ENCODE measurements at regions not wholly inside any gene's neighbourhood (a gene's known extent, or its start where the extent isn't known, plus 50 kb on each side); places are given as distances from the start of the nearest gene placed in this dataset.
"Not testable (repeated sequence)": the region's sequence is repeated elsewhere in the genome, so short reads cannot be mapped to it uniquely, and the experiment has no call there.

DNA sequence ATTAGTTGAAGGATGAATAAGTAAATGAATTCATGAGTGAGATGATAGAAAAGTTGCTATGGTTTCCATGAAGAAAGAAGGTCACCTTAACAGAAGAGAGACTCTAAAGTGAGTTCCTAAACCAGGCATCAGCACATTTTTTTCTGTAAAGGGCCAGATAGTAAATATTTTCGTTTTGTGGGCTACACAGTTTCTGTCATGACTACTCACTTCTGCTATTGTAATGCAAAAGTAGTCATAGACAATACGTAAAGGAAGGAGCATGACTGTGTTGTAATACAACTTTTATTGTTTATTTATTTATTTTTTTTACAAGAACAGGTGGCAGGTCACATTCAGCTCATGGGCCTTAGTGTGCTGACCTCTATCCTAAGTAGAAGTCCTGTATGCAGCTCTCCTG, 426.1 kb upstream of the DYNLRB2 start:
- FAIRE-seq: no peak

DNA sequence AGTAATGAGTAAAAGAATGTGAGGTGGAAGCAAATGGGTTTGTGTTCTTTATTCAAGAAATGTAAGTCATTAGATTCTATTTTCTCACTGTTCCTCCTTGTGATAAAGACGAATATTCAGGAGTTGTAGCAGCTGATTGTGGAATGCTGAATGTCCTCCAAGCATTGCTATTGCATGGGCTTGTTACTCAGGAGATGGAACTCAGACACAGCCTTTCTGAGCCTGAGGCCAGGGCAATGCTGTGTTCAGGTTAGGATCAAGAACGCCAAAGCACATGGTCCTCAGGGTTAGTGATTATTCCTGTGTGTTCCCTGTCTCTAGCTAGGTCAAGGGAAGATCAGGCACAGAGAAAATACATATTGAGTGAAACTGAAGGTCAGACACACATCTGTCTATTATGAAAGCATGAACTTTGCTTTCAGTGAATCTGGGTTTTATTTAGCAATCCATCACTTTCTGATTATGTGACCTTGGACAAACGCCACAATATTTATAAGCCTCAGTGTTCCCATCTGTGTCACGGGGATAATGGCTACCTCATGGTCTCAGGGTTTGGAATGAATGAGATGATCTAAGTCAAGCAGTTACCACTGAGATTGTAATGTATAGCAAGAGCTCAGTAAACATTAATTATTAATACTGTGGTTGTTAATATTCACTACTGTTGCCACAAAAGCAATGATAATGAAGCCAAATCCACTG, 426.8 kb upstream of the DYNLRB2 start:
- no peak for FAIRE-seq

DNA sequence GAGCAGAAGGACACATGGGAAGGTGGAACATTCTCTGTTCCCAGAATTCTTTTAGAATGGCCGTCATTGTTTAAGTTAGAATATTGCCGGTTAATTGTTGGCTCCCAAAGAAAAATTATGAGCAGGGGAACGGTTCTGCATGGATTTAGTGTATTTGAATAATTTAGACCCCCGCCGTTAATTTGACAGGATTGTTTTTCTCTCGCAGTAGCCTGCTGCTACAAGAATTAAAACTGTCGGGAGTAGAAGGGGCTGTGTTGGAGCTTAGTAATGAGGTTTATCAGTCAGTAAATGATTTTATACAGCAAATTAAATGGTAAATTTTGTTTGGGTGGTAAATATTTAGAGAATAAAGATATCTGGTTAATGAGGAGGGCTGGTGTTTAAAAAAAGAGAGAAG, 431.2 kb upstream of the DYNLRB2 start:
- no peak for FAIRE-seq

DNA sequence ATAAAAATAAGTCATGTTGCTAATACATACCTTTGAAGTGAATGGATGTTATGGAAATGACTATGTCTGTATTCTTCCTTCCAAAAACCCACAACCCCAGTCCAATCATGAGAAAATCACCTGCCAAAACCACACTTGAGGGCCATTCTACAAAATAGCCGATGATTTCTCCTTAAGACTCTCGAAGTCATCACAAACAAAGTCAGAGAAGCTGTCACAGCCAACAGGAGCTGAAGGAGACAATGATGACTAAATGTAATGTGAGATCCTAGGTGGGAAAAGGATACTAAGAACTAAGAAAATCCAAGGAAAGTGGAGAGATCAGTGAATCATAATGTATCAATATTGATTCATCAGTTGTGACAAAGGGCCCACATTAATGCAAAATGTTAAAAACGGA, 432.9 kb upstream of the DYNLRB2 start:
- FAIRE-seq: no peak

DNA sequence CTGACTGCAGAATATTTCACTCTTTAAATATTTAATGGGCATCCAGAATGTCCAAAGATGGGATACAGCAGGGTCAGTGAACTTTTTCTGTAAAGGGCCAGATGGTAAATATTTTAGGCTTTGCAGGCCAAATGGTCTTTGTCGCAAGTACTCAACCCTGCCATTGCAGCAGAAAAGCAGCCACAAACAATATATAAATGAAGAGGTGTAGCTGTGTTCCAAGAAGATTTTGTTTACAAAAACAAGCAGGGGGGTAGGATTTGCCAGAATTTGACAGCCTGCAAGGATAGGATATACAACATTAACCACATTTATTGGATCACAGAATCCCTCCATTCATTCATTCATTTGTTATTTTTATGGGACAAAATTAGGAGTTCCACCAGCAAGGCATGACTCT, 435.0 kb upstream of the DYNLRB2 start:
- no peak for FAIRE-seq

DNA sequence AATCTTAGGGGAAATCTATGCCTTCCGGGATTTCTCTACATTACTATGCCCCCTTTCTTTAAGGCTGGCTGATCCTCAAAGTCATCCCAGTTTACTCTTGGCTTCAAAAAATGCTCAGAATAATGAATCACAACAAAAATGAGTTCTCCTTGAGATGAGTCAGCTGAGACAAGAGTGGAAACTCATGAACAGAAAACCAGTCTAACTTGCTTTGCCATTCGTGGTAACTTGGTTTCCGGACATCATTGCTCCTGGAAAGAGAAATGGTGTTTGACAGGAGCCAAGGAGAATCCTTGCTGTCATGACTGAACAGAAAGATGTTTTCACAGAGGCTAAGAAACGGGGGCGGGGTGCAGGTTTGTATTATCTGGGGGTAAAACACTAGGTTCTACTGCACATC, 435.6 kb upstream of the DYNLRB2 start:
- FAIRE-seq: no peak

DNA sequence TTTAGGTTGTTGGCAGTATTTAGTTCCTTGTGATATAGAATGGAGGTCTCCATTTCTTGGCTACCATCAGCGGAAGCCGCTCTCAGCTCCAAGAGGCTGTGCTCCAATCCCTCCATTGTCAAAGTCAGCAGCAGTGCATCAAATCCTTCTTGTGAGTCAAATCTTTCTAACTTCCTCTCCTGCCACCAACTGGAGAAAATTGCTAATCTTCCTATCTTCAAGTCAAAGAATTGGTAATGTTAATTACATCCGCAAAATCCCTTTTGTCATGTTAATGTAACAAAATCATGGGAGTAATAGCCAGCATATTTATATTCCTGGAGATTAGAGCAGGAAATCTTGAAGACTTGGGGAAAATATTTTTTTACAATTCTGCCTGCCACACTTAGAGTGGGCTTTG, 436.4 kb upstream of the DYNLRB2 start:
- no peak for FAIRE-seq

DNA sequence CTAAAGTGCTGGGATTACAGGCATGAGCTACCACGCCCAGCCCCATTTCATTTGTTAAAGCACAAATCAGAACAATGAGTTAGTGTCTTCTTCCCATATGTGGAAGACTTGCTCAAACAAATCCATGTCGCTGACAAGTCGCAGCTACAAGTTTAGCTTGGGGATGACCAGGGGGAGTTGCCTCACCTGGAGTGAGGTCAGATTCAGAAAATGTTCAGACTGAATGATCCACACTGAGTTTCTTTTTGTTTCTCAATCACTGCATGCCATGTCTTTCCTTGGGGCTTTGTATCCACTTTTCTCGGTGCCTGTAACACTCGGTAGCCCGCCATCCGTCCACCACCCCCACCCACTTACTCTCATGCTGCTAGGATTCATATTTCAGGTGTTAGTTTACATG, 437.3 kb upstream of the DYNLRB2 start:
- FAIRE-seq: no peak

DNA sequence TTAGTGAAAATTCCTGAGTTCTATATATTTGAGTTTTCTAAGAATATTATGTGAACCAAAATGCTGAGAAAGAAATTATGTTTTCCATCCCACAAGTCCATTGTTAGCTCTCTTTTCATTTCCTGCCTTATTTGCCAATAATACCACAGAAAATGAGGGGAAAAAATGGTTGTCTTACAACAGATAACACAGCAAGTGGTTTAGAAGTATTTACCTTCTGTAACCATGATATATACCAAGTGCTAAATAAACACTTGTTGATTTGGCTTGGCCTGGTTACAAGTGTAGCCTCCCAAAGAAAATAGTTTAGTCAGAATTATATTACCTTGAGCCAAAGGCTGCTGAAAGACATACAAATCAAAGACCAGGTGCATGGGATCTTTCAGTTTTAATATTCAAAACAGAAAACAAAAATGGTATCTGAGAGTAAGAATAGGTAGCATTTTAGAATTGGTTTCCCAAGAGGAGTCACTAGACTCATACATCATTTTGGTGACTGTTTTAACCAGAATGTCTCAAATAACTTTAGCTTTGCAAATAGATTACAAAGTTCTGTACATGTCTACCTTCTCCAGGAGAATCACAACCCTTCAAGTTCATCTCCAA, 439.8 kb upstream of the DYNLRB2 start:
- no peak for FAIRE-seq

DNA sequence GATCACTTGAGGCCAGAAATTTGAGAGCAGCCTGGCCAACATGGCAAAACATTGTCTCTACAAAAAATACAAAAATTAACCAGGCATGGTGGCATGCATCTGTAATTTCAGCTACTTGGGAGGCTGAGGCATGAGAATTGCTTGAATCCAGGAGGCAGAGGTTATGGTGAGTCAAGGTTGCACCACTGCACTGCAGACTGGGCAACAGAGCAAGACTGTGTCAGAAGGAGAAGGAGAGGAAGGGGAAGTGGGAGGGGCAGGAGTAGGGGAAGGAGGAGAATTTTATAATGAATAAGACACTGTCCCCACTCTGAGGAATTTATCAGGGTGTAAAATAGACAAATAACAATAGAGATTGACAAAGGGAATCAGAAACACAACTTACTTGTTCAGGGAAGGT, 440.6 kb upstream of the DYNLRB2 start:
- FAIRE-seq: no peak

DNA sequence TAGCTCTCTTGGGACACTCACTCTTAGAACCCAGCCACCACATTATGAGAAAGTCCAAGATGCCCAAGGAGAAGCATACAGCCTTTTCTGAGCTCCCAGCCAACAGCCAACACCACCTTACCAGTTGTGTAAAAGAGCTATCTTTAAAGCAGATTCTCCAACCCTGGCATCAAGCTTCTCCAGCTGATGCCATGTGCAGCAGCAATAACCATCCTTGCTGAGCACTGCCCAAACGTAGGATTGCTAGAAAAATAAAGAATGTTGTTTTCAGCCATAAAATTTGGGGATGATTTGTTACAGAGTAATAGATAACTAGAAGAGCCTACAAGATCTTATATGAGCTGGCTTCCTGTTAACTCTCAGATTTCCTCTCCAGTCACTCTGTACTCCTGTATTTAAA, 443.7 kb upstream of the DYNLRB2 start:
- no peak for FAIRE-seq

DNA sequence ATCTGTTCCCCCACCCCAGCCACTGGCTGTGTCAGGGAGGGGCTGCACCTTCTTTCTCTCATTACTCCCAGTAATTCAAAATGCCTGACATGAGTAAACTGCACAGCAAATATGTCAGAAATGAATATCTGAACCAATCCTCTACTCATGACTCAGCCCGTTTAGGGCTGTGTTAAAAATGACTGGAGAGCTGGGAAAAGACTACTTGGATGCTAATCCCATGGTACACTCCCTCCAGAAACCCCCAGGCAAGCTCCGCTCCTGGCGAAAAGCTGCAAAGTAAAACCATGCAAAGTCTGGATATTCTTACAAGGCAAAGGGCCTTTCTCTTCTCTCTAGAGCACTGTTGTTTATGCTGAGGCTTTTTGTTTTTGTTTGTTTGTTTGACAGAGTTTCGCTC, 448.1 kb upstream of the DYNLRB2 start:
- no peak for FAIRE-seq

DNA sequence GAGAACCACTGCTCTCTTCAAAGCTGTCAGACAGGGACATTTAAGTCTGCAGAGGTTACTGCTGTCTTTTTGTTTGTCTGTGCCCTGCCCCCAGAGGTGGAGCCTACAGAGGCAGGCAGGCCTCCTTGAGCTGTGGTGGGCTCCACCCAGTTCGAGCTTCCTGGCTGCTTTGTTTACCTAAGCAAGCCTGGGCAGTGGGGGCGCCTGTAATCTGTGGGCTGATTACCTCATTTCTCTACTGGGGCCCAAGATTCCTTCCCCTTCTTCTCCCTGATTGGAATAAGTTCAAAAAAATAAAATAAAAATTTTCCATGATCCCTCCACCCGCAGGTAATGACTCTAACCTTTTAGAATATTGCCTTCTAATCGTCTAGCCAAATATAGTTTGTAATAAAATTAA, 449.3 kb upstream of the DYNLRB2 start:
- not testable (repeated sequence) for FAIRE-seq

DNA sequence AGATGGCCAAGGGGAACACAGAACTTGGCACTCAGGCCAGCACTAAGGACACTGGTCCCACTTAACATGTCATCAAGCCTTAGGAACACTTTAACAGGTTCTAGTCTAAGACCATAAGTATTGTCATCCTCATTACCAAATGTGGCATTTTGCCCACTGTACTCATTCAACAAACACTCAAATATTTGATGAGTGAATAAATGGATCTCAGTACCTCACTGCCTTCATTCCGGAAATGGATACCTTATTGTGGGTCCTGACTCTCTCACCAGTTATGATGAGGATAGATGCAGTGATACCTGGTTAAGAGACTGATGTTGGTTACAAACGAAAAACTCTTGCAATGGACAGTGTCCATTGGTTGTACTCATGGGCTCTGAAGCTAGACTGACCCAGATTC, 455.2 kb upstream of the DYNLRB2 start:
- FAIRE-seq: no peak

DNA sequence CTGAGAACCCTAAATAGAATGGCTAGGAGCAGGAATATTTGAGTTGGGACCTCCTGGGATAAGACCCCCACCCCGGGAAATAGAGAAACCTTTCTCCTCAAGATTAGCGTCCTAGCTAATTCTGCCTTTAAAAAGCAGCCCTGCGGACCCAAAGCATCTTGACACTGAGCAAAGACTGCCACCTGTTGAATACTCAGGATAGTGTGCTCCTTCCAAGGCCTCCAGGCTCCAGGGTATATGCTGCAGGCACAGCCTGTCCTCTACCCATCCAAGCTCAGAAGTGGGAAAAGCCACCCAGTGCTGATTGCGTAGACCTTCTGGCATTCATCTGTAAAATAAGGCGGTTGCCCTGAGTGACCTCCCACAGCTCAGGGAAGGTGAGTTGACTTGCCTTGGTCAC, 456.2 kb upstream of the DYNLRB2 start:
- FAIRE-seq: no peak

DNA sequence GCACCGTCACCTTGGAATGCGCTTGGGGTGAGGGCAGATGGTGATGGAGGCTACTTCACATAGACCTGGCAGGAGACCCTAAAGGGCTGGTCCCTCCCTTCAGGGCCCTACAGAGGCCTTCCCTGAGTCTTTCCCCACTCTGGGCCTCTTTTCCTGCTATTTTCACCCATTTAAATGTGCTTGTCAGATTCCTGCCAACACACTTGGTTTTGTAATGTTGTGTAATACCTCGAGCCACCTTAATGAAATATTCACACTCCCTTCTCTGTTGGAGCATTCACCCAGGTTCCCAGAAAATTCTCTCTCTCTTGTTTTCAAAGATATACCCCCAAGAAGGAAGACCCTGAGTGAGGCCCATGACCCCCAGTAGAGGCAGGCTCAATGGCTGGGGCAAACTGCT, 456.6 kb upstream of the DYNLRB2 start:
- no peak for FAIRE-seq

DNA sequence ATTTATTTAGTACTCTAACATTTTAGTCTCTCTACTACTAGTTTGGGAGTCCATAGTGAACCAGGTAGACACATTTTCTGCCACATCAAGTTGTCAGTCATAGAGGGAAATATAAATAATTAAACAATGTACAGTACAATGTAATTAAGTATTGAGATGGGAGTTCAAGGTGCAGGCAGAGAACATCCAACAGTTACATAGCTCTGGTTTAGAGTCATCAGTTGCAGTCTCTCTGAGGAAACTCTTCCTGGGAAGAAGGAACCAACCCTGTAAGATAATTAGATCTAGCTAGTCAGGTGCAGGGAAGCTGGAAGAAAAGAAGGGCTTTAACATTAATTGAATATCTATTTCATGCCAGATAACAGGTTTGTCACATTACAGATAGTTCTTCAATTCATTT, 457.9 kb upstream of the DYNLRB2 start:
- no peak for FAIRE-seq

DNA sequence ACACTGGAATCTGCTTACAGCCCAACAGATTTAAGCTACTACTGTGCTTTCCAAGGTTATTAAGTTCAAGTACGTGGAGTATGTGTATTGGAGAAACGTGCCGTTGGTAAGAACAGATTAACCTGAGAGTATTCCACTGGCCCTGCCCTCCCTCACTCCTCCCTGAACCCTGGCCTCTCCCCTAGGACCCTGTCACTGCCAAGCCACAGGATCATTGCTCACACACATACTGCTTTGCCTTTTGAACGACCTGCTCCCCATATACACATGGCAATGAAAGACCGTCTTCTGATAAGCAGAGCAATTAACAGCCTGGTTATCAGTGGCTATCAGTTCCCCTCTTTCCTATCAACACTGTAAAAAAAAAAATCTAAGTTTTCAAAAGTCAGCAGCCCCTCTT, 458.9 kb upstream of the DYNLRB2 start:
- FAIRE-seq: no peak

DNA sequence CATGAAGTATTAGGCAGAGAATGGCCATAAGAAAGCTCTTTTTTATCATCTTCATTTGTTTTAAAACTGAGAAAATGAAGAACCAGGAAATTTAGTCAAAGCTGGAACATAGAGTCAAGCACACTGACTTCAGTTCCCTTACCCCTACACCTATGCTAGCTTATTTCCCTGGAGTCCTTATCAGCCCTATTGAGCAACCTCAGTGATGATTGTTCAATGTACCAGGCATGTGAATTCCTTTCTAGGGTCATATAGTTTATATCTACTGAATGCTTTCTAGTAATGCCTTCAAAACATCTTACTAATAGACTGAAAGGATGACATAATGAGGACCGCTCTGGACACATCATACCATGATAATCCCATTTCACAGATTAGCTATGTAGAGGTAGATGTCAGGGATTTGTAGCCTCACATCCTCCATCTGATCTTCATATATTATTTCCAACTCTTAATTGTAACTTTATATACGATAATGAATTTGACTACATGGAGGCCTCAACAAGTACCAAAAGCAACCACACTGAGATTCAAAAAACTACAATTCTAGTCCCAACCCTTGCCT, 460.4 kb upstream of the DYNLRB2 start:
- no peak for FAIRE-seq

DNA sequence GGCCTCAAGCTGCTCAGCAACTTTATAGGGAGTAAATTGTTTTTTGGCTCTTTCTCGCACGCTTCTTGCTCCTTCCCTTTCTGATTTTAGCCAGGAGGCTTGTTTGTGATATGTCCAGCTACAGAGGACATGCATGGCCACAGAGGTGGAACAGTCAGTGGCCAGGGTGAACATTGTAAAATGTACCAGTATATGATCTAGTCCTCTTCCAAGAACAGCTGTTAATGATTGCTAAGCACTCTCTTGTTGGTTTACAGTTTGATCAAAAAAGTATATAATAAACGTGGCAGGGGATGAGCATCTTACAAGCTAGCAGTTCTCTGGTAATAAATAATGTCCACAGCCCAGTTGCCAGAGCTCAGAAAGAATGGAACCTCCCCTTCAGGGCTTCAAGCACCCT, 461.7 kb upstream of the DYNLRB2 start:
- FAIRE-seq: no peak

DNA sequence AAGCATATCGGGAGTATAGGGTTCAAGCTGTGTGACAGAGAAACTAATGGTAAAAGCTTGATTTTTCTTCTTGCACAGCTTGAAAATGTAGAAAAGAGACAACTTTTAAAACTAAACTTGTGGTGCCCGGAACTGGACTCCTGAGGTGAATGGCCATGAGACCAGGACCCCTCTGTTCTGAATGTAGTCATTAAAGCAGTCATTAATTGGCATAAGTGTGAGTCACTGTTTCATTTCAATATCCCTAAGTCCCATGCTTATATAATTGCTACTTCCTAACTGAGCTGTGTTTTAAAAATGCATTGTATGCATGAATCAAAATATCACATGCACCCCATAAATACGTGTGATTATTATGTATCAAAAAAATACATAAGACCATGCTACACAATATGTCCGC, 463.1 kb upstream of the DYNLRB2 start:
- no peak for FAIRE-seq

DNA sequence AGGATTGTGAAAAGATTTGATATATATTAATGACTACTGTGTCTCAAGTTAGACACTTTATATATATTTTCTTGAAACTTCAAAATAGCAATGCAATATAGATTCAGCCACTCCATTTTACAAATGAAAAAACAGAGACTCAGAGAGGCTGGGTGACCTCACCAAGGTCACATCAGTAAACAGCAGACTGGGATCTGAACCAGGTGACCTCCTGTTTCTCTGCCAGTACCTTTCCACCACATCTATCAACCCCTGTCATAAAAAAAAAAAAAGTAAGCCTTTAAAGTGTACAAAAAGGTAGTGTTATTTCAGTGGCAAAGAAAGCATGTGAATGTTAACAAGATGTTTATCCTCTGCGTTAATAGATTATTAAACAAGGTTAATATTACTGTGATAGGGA, 466.5 kb upstream of the DYNLRB2 start:
- FAIRE-seq: no peak

DNA sequence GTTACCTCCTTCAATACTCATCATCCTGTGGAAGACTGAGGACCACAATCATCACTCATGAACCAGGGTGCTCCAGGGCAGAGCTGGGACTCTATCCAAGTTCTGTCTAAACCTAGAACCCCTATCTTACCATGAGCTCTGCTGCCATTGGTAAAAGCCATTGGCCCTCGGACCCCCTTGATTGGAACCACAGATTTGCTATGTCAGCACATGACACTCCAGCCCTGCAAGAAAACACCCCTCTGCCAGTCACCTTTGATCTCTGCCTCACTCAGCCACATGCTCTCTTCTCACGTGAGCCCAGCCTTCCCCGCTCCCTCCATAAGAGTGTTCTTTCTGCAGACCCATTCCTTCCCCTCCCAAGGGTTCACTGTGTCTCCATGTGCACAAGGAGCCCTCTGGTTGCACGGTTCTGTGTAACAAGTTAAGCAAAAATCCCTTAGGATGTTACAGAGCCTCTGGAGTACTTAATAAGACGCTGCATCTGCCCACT, 468.8 kb upstream of the DYNLRB2 start:
- no peak for FAIRE-seq

DNA sequence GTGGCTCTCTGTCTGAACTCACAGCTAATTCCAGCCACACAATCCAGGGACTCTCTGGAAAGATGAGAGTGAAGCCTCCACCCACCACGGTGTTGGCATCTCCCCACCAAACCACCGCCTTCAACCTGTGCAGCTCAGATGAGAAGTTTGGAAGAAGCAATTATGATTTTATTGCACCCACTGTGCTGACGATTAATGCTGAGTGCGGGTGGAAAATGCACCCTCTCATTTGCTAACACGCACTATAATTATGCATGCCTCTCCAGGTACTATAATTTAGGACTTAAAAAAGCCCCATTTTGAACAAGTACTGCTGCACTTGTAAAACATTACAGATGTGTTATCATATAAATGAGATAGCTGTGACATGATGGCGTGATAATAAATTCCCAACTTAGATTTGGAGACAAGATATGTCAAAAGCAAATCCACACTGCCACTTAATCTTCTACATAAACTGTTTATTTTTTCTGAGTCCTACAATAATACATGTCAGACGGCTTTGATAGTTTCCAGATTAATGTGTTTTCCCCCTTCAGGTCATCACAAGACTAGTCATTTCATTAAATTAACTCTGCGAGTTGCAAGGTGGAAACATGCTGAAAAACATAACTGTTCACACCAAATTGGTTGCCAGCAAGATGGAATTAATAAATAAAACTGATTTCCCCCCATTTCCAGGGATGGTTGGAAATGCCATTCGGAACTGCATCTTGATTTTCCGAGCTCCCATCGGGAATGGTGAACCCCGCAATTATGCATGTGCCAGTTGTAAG, 466.5 kb upstream of the MAF start:
- no peak for FAIRE-seq
